Omental fat pad (tissue), 3 donors: ENCODE measurements at regions not wholly inside any gene's neighbourhood (a gene's known extent, or its start where the extent isn't known, plus 50 kb on each side); places are given as distances from the start of the nearest gene placed in this dataset.

ENCODE experiments used
- ATAC-seq: fragments of 150-250 bp; one replicate; pipeline ENCODE4 v1.9.1; 2016; ENCODE audit warnings: mild to moderate bottlenecking, moderate library complexity; ENCODE audit not compliant: low FRiP score
- DNase-seq: peaks from one replicate; pipeline ENCODE4 v3.0.0-alpha.2; 2019; ENCODE audit warnings: low spot score
- TF ChIP-seq, protein P1 (sequence below), 3 donors: fragments of 450-650 bp; IDR thresholded peaks; one replicate each; pipeline ENCODE4 v1.5.1; 2016 to 2017; ENCODE audit warnings: antibody characterized with exemption in 3 of 3, mild to moderate bottlenecking in 3 of 3, moderate library complexity in 2 of 3

DNA sequence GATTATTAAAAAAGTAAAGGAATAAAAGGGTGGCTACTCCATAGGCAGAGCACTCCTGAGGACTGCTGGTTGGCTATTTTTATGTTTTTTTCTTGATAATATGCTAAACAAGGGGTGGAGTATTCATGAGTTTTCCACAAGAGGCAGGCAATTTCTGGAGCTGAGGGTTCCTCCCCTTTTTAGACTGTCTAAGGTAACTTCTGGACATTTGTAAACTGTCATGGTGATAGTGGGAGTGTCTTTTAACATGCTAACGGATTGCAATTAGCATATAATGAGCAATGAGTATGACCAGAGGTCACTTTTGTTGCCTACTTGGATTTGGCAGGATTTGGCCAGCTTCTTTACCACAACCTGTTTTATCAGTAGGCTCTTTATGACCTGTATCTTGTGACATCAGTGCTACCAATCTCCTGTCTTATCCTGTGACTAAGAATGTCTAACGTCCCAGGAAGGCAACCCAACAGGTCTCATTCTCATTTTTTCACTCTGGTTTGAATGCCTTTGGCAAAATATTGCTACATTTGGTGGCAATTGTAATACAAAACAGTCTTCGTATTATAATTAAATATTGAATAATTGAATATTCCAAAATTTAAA lies 587.8 kb upstream of the POM121L12 start:
- TF ChIP-seq, protein P1, sequence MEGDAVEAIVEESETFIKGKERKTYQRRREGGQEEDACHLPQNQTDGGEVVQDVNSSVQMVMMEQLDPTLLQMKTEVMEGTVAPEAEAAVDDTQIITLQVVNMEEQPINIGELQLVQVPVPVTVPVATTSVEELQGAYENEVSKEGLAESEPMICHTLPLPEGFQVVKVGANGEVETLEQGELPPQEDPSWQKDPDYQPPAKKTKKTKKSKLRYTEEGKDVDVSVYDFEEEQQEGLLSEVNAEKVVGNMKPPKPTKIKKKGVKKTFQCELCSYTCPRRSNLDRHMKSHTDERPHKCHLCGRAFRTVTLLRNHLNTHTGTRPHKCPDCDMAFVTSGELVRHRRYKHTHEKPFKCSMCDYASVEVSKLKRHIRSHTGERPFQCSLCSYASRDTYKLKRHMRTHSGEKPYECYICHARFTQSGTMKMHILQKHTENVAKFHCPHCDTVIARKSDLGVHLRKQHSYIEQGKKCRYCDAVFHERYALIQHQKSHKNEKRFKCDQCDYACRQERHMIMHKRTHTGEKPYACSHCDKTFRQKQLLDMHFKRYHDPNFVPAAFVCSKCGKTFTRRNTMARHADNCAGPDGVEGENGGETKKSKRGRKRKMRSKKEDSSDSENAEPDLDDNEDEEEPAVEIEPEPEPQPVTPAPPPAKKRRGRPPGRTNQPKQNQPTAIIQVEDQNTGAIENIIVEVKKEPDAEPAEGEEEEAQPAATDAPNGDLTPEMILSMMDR (IDR thresholded peaks at IDR 0.05), result no peak
- ATAC-seq (no peak), DNase-seq (no peak)

DNA sequence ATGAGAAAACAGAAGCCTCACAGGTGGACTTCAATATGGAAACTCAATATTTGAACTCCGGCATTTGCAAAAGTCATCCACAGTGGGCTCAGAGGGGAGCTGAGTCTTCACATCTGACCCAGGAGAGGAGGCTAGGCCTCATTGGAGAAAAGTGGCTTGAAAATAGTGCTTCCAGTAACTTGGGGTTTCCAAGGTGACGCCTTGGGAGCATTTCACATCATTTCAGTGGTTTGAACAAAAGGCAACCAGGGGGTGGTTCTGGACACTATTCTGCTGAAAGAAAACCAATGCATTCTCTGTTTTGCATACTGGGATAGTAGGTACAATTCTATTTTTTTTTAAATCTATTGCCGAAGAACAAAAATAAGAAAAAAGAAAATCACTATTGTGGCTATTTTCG lies 599.2 kb upstream of the POM121L12 start:
- no peak for ATAC-seq

DNA sequence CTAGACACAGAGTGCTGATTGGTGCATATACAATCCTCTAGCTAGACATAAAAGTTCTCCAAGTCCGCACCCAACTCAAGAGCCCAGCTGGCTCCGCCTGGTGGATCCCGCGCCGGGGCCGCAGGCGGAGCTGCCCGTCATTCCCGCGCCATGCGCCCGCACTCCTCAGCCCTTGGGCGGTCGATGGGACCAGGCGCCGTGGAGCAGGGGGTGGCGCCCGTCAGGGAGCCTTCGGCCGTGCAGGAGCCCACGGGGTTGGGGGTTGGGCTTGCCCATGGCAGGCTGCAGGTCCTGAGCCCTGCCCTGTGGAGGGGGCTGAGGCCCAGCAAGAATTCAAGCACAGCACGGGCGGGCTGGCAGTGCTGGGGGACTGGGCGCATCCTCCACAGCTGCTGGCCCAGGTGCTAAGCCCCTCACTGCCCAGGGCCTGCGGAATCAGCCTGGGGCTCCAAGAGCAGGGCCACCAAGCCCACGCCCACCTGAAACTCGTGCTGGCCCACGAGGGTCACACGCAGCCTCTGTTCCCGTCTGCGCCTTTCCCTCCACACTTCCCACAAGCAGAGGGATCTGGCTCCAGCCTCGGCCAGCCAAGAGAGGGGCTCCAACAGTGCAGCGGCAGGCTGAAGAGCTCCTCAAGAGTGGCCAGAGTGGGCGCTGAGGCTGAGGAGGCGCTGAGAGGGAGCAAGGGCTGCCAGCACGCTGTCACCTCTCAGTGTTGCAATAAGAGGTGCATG lies 604.2 kb upstream of the POM121L12 start:
- DNase-seq (no peak), ATAC-seq (no peak)
- TF ChIP-seq, protein P1 (IDR thresholded peaks at IDR 0.05), result no peak

More for the DNA sequence above, 599.2 kb upstream of the POM121L12 start:
- TF ChIP-seq, protein P1 (IDR thresholded peaks at IDR 0.05), result no peak
- no peak for DNase-seq

DNA sequence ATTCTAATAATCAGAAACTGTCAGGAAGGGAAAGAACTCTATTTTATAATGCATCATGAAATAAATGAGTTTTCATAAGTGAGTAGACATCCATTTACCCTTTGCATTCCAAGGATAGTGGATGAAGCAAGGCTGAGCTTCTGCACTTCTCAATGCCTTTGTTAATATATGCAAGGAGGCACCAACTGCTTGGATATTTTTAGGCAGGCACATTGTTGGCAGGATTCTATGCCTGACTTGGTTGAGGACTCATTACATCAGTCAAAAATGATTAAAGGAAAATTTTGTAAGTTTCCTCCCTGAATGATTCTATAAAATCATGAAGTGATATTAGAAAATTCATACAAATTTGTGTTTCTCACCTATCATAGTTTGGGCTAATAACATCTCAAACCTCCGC lies 612.2 kb upstream of the POM121L12 start:
- ATAC-seq (no peak), DNase-seq (no peak)
- TF ChIP-seq, protein P1 (IDR thresholded peaks at IDR 0.05), result no peak

DNA sequence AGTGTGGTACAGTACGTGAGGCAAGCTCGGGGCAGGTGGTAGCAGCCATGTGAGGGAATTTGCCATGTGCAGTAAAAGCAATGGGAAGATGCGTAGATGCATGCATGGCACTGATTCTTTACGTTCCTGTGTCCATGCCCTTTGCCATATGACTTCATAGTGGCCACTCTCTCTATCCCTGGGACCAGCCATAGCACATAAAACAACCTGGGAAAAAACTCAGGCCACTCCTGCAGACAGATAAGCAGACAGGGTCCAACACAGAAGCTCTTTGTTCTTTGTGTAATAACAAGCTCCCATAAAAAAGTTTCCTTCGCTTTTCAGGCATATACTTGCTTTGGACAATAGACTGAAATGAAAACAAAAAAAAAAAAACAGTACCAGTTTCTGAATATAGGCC lies 622.4 kb upstream of the POM121L12 start:
- ATAC-seq, result no peak
- no peak for DNase-seq
- TF ChIP-seq, protein P1 (IDR thresholded peaks at IDR 0.05), result no peak

DNA sequence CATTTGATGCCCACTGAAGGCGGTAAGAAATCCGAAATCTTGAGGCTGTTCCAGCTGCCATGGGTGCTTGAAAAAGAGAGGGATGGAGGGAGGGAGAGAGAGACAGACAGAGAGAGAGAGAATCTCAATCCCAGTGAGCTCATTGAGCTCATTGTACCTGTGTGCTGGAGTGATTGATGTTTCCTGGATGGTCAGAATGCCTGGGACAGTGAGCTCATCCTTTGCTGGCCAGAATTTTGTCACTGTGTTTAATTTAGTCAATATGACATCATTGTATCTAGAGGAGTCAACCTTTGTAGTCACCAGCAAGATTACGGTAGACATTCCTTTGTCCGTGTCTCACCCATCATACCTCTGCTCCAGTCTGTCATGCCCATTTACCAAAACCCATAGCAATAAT lies 625.4 kb upstream of the POM121L12 start:
- TF ChIP-seq, protein P1 (IDR thresholded peaks at IDR 0.05), result no peak
- DNase-seq (no peak), ATAC-seq (no peak)

DNA sequence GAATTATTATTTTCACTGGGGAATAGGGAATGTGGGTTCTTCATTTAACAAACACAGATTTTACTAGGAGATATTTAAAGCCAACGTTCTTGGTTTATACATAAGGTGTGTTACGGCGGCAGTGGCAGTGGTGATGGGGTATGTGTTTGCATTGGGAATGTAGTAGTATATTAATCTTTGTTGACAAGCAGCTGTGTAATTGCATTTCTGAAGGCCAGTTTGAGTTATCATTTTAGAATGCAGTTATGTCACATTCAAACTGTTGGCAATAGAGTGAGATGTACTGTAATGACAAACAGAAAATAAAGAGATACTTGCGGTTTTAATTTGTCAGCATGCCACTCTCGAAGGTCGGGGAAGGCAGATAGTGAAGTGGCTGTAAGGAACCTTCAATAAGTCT lies 628.6 kb upstream of the POM121L12 start:
- no peak for ATAC-seq
- TF ChIP-seq, protein P1 (IDR thresholded peaks at IDR 0.05), result no peak
- no peak for DNase-seq
